HPDE6-E6E7 (cell line): ENCODE measurements at regions not wholly inside any gene's neighbourhood (a gene's known extent, or its start where the extent isn't known, plus 50 kb on each side); places are given as distances from the start of the nearest gene placed in this dataset.

Experiments
- DNase-seq: peaks from one replicate; pipeline ENCODE4 v3.0.0; 2011; ENCODE audit warnings: missing footprints; ENCODE audit errors: extremely low spot score

DNA sequence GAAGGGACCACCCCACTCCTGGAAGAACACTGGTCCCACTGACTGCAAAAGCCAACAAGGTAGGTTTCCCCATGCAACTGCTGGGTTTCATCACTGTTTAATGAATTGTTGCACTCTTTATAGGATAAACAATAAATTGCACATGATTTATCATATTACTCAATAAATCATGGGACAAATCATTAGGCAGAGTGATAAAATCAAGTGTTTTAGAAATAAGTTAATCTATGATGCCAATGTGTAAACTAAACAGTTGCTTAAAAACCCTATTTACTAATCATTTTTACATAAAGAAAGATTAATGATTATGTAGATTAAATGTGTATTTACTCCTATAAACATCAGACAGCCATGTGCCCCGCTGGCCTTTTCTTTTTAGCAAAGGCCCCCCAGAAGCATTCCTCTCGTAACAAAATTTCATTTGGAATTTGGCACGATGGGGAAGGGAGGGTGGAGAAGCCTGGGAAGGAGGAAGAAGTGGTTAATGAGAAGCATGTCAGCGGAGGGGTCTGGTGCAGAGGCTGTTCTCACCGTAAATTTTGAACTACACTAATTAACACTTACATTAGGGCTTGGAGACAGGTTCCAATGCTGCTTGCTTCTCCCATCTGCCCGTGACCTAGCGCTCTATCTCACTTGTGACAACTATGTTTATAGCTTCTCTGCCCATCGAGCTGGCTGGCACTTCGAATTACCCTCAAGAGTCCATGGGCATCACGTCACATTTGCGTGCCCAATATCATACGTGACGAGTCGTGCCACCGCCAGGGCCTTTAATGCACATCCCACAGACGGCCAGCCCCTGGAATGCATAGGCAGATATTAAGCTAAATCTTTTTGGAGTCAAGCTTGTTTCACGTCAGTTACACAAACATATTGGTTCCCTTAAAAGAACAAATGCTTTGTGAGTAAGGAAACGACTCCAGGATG lies 357.7 kb upstream of the TSHZ3 start:
- DNase-seq: no peak

DNA sequence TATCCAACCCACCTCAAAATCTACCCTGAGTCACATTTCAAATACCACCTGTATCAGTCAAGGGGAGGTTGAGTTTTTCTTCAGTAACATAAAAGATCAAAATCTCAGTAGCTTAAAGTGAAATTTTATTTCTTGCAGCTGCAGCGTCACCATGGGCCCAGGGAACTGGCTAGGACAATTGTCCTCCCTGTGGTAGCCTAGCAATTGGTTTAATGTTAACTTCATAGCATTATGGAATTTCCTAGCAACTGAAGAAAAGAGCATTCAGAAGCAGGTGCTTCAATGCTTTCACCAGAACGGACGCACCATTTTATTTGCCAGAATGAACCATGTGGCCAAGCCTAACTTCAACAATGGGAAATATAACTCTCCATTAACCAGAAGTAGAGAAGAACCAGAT lies 359.3 kb upstream of the TSHZ3 start:
- DNase-seq: no peak

DNA sequence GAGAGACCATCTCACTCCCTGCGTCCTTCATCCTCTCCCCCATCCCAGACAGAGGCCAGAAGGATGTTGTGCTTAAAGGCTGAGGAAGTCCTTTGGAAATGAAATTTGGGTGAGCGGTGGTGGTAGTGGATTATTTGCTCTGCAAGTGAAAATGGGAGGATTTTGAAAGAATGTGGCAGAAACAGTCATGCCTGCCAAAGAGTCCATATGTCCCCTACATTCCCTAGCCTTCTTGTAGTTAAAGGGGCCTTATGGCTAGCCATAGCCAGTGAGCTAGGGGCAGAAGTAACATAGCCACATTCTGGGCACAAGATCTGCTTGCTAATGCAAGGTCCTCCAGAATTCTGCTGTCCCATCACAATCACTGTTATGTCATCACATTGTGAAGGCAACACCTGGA lies 360.2 kb upstream of the TSHZ3 start:
- DNase-seq: no peak

DNA sequence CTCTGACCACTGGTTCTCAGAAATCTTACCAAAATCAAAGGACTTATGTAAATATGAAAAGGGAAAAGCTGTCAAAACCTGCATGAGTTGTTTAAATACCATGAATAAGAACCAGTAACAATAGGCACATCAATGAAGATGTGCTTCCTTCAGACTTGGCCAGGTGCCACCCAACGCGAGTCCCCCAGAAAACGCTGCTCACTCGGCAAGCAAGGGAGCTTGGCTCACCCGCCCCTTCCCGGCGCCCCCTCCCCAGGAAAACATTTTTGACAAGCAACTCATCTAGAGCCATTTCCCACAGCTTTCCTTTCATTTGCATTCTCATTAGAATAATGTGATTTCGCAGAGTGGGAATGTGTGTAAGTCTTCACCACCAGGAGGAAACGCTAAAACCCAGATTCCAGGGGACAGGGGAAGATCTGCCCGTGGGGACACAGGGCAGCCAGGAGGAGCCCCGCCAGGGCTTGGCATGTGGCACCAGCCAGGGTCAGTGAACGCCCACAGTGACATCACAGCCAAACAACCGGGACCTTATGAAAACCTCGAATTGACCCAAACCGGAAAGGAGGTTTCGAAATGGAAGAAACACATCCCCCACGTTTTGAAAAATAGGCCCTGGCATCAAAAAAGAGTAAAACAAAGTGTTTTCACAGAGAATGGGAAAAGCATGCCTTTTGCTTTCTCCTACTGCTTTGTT lies 366.2 kb upstream of the TSHZ3 start:
- no peak for DNase-seq

GRCh38 chr19:31716826-31717225 lies 367.6 kb upstream of the TSHZ3 start:
- DNase-seq: no peak

GRCh38 chr19:31717269-31717923 lies 368.2 kb upstream of the TSHZ3 start:
- no peak for DNase-seq

- no peak for DNase-seq
These were observed 368.8 kb upstream of the TSHZ3 start for GRCh38 chr19:31718032-31718431.

GRCh38 chr19:31718898-31719297 lies 369.7 kb upstream of the TSHZ3 start:
- no peak for DNase-seq

GRCh38 chr19:31723101-31723500 lies 373.9 kb upstream of the TSHZ3 start:
- DNase-seq: no peak

DNA sequence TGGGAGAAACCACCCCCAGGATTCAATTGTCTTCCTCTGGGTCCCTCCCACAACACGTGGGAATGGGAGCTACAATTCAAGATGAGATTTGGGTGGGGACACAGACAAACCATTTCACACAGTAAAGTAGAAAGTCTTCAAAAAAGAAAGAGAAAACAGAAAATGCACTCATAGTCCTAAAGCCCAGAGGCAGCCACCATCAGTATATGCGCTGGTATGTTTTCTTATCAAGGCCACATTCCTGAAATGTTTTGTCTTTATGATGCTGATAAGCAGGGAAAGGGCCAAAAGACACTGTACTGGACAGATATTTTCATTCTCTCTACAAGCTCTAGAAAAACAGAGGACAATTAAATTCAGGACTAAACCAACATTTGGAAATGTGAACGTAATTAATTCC lies 375.8 kb upstream of the TSHZ3 start:
- no peak for DNase-seq

DNA sequence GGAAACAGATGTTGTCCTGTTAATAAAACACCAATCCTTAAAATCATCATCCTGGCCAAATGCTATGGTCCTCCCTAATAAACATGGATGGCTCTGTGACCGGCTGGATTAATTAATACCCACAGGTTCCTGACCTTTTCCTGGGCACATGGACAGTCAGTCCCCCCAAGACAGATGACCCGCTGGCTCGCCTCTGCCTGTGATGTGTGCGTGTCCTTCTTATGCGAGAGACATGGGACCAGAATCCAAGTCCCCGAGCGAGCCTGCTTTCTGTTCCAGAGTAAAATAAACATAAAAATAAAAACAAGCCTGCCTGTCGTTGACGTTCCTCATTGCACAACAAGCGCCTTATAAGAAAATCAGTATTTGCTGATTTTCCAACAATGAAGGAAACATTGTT lies 378.3 kb upstream of the TSHZ3 start:
- DNase-seq: no peak

DNA sequence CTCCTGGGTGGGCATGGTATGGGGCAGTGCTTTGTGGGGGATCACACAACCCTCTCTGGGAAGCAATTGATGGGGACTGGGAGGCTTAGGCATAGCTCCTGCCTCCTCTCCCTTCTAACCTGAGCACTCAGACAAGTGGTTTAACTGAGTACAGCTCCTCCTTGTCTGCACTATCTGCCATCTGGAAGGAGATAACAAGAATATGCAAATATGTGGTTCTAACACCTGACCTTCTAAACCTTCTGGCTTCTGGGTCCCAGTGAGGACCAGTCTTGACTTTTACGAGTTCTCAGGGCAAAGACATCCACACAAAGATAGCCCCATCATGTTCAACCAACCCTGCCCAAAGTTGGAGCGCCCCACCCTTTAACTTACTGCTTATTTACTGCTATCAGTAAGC lies 381.0 kb upstream of the TSHZ3 start:
- DNase-seq: no peak

DNA sequence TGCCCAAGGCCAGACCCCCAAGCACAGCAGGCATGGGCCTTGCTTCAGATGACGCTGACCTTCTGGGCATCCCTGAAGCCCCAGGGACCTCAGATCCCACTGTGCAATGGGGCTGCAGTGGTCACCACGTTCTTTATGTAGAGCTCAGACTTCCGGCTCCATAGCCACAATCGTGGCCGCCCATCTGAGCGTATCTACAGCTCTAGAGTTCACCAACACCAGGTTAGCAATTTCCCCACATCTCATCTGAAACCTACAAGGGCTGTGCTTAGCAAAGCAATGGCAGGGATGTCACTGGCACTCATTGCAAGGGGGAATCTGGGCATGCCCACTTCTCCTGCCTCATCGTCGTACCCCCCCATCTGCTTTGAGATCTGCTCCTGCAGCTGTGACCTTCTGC lies 384.4 kb upstream of the TSHZ3 start:
- no peak for DNase-seq

GRCh38 chr19:31742249-31742648 lies 393.0 kb upstream of the TSHZ3 start:
- DNase-seq: no peak

DNA sequence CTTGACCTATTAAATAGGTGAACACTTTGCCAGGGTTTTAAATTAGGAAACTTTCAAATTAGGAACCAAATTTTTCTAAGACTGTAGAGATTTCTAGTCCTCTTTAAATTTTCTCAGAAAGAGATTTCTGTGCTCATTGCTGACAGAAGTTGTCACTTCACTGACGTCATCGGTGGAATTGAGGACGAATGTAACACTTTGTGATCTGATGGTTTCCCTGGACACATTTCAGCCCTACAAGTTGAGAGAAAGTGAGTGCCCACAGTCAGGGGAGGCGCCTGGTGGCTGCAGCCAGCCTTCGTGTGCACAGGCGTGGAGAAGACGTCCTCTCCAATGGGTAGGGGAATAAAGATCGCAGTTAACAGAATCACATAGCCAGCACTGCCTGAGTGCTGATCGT lies 396.5 kb upstream of the TSHZ3 start:
- no peak for DNase-seq

DNA sequence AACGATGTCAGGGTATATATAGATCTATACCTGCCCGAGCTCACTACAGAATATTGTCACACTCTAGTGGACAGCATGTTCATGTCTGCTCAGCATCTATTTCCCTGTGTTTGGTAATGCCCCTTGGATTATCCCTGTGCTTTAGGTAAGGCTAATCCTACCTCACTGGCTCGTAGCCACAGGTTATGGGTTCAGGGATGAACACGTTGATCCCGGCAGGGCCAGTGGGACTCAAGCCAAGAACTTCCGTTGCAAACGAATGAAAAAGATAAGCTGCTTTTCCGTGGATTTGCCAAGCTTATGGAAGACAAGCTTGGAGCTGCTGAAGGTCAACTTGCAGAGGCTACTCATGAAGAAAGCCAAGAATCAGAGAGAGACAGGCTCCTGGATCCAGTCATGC lies 400.0 kb upstream of the TSHZ3 start:
- DNase-seq: no peak

- no peak for DNase-seq
These were observed 410.1 kb upstream of the TSHZ3 start for GRCh38 chr19:31759359-31759758.

- DNase-seq: no peak
These were observed 412.2 kb upstream of the TSHZ3 start for GRCh38 chr19:31761281-31761913.

GRCh38 chr19:31770223-31770622 lies 421.0 kb upstream of the TSHZ3 start:
- no peak for DNase-seq

- DNase-seq: no peak
These were observed 423.7 kb upstream of the TSHZ3 start for GRCh38 chr19:31772915-31773314.

DNA sequence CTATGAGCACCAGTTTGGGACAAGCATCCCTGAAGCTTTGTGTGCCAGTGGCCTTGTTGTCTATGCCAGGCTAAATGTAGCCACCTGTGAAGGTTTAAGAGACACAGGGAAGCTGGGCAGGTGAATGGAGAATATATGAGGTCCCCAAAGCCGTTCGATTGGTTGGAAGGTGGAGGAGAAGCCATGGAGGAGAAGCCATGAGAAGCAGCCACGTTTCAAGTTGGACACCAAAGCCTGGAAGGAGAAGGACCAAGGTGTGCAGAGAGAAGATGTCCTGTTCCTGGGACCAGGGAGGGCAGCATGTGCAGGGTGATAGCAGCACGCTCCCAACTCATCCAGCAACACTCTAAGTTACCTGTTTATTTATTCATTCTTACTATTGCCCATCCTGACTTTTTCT lies 432.3 kb upstream of the TSHZ3 start:
- DNase-seq: no peak

DNA sequence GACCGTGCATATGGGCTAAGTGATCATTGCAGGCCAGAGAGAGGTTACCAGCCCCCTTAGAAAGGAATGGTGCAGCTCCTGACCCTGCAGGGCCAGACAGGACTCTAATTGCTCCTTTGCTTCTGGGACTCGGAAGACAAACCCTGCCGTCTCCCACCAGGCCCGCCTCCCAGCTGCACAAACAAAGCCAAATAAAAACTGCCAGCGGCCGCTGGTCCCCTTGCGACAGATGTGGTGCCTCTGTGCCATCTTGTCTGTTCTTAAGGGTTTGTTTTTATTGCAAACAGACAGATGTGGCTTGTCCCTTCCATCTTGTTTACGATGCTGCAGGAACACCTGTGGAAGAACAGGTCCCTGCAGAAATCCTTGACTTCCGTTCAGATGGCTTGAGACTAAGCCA lies 434.4 kb upstream of the TSHZ3 start:
- DNase-seq: no peak
